ENCODE measurements at regions not wholly inside any gene's neighbourhood (a gene's known extent, or its start where the extent isn't known, plus 50 kb on each side); places are given as distances from the start of the nearest gene placed in this dataset.

DNA sequence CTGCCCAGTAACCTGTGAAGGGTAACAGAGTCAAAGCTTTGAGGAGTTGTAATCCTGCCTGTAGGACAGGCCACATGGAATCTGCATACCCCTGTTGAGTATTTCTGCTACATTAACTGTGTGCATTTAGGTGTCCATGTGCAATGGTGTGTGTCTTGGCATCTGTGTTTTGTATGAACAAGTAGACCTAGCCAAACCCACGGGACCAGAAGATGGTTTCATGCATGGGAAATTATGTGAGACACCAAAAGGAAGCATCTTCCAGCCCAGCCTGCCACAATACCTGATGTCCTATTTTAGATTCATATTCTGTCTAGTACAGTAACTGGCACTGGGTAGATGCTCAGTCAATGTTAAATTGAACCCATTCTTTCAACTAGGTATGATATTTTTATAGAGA lies 70.8 kb upstream of the KCND3 start:
- TF ChIP-seq, protein P1, sequence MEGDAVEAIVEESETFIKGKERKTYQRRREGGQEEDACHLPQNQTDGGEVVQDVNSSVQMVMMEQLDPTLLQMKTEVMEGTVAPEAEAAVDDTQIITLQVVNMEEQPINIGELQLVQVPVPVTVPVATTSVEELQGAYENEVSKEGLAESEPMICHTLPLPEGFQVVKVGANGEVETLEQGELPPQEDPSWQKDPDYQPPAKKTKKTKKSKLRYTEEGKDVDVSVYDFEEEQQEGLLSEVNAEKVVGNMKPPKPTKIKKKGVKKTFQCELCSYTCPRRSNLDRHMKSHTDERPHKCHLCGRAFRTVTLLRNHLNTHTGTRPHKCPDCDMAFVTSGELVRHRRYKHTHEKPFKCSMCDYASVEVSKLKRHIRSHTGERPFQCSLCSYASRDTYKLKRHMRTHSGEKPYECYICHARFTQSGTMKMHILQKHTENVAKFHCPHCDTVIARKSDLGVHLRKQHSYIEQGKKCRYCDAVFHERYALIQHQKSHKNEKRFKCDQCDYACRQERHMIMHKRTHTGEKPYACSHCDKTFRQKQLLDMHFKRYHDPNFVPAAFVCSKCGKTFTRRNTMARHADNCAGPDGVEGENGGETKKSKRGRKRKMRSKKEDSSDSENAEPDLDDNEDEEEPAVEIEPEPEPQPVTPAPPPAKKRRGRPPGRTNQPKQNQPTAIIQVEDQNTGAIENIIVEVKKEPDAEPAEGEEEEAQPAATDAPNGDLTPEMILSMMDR (IDR thresholded peaks at IDR 0.05; ENCODE audit: low read depth, low read length): no peak
- TF ChIP-seq POLR2A (IDR thresholded peaks at IDR 0.05; ENCODE audit: extremely low read depth, insufficient read length) (no peak), MYC (IDR thresholded peaks at IDR 0.05; ENCODE audit: low read depth, low read length) (no peak)
- TF ChIP-seq, protein P2, sequence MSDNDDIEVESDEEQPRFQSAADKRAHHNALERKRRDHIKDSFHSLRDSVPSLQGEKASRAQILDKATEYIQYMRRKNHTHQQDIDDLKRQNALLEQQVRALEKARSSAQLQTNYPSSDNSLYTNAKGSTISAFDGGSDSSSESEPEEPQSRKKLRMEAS (IDR thresholded peaks at IDR 0.05; ENCODE audit: low read depth, low read length): no peak
- H3K4me3 ChIP-seq (ENCODE audit: low read depth, low read length): no peak overlapping the region
- DNase-seq (ENCODE audit: low read depth): no peak

DNA sequence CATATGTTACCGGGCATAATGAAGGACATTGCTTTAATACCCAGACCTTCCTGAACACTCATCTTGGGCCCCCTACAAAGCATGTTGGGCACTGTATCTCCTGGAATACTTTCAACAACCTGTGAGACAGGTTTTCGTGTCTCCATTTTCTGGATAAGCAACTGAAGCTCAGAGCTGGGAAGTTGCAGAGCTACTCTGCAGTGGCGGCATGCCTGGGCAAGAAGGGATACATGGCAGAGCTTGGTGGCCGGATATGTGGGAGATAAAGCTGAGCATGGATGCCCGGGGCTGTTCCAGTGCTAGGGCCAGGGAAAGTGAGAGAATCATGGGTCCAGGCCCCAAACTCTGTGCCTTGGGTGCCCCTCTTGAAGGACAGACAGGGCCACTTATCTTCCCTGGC lies 71.6 kb upstream of the KCND3 start:
- DNase-seq (ENCODE audit: low read depth): no peak
- no peak overlapping the region for H3K4me3 ChIP-seq (ENCODE audit: low read depth, low read length)
- TF ChIP-seq MYC (IDR thresholded peaks at IDR 0.05; ENCODE audit: low read depth, low read length) (no peak), POLR2A (IDR thresholded peaks at IDR 0.05; ENCODE audit: extremely low read depth, insufficient read length) (no peak)
- TF ChIP-seq, protein P1 (IDR thresholded peaks at IDR 0.05; ENCODE audit: low read depth, low read length): no peak
- TF ChIP-seq, protein P2 (IDR thresholded peaks at IDR 0.05; ENCODE audit: low read depth, low read length): no peak

DNA sequence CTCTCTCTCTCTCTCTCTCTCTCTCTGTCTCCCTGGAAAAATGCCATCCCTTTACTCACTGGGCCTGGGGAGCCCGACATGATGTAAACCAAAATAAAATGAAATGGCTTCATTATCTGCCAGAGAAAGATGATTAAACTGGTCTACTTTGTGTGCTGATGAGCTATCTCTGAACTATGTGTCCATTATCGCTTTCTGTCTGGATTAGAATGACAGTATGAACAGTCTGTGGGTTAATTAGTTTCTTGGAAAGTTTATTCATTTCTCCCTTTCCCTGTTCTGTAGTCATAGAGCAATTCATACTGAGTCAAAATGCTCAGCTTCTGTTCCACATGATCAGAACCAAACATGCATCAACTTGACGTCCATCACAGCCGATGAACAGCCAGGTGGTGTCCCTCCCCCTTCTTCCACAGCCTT lies 72.4 kb upstream of the KCND3 start:
- no peak for DNase-seq (ENCODE audit: low read depth)
- TF ChIP-seq, protein P2 (IDR thresholded peaks at IDR 0.05; ENCODE audit: low read depth, low read length): no peak
- no peak for TF ChIP-seq POLR2A (IDR thresholded peaks at IDR 0.05; ENCODE audit: extremely low read depth, insufficient read length)
- no peak overlapping the region for H3K4me3 ChIP-seq (ENCODE audit: low read depth, low read length)

DNA sequence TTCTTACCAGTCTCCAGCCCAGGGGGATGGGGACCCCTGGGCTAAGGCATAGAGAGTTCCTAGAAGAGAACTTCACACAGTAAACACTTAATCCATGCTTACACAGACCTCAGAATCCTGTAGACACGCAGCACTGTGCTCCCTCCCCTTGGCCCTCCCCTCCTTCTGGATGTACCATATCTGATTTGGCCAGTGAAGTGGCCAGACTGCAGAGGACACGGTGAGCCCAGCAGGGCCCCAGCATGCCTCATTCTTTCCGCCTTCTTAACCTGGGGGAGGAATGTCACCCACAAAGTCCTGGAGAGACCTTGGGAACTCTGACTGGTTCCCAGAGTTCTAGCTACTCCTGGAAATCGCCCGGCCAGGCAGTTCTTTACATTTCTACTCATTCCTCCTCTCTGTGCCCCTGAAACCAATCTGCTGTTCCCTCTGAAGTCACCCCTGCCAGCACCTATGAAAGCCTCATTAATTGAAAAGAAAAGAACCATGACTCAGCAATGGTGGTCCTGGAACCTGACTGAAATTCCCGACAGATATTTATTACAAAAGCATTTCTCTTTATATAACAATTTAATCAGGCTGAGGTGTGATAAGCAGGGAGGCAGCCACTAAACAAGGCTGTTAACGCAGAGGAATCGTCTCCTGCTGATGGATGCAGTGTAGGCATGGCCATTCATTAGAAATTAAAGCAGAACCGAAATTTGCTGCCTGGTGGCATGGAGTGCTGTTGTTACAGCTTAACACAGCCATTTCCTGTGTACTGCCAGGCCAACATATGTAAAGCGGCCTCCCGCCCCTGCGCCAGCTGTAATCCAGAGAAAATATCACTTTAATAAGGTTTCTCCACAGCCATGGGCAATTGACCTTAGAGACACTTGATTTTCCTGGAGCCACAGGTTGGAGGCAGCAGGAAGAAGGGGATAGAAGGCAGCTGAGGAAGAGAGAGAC lies 74.6 kb upstream of the KCND3 start:
- no peak overlapping the region for H3K4me3 ChIP-seq (ENCODE audit: low read depth, low read length)
- no peak for DNase-seq (ENCODE audit: low read depth)

DNA sequence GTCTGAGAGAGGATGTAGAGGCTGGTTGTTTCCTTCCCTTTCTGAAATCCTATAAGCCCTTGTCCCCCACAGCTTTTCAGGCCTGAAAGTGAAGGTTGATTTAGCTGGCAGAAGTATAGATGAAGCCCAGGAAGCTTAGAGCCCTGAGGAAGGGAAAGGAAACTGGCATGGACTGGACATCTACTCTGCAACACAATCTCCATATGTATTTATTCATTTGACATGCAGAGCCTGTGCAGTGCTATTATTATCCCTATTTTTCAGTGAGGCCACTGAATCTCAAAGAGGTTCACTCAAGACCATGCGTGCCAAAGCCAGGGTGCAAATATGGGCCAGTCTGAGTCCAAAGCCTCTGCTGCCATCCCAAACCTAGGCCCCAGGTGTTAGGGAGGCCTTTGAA lies 78.5 kb upstream of the KCND3 start:
- H3K4me3 ChIP-seq (ENCODE audit: low read depth, low read length): no peak overlapping the region
- no peak for TF ChIP-seq POLR2A (IDR thresholded peaks at IDR 0.05; ENCODE audit: extremely low read depth, insufficient read length)
- TF ChIP-seq, protein P1 (IDR thresholded peaks at IDR 0.05; ENCODE audit: low read depth, low read length): no peak
- TF ChIP-seq, protein P2 (IDR thresholded peaks at IDR 0.05; ENCODE audit: low read depth, low read length): no peak
- no peak for TF ChIP-seq MYC (IDR thresholded peaks at IDR 0.05; ENCODE audit: low read depth, low read length)
- no peak for DNase-seq (ENCODE audit: low read depth)

More for the DNA sequence above, 74.6 kb upstream of the KCND3 start:
- TF ChIP-seq POLR2A (IDR thresholded peaks at IDR 0.05; ENCODE audit: extremely low read depth, insufficient read length) (no peak), MYC (IDR thresholded peaks at IDR 0.05; ENCODE audit: low read depth, low read length) (no peak)
- TF ChIP-seq, protein P2 (IDR thresholded peaks at IDR 0.05; ENCODE audit: low read depth, low read length): no peak
- TF ChIP-seq, protein P1 (IDR thresholded peaks at IDR 0.05; ENCODE audit: low read depth, low read length): no peak

DNA sequence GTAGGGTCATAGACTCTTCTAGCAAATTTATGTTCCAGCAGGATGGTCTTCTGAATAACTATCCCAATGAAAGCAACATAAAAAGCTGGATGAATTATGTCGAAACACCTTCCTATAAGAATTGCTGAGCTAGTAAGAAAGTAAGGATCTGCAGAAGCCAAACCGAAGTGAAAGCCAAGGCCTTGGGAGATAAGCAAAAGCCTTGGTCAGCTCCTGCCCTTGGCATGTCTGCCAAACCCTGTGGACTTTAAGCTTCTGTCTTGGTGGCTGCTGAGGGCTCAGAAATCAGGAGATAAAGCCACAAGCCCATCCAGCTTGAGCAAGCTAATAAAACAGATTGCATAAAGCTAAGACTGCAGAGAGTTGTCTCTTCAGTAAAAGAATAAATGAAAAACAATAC lies 81.2 kb upstream of the KCND3 start:
- no peak for TF ChIP-seq MYC (IDR thresholded peaks at IDR 0.05; ENCODE audit: low read depth, low read length)
- TF ChIP-seq, protein P1 (IDR thresholded peaks at IDR 0.05; ENCODE audit: low read depth, low read length): no peak
- no peak for TF ChIP-seq POLR2A (IDR thresholded peaks at IDR 0.05; ENCODE audit: extremely low read depth, insufficient read length)
- TF ChIP-seq, protein P2 (IDR thresholded peaks at IDR 0.05; ENCODE audit: low read depth, low read length): no peak
- H3K4me3 ChIP-seq (ENCODE audit: low read depth, low read length): no peak overlapping the region
- no peak for DNase-seq (ENCODE audit: low read depth)
